Osteoblast (primary cell): ENCODE measurements at regions not wholly inside any gene's neighbourhood (a gene's known extent, or its start where the extent isn't known, plus 50 kb on each side); places are given as distances from the start of the nearest gene placed in this dataset.

Experiments used
- DNase-seq: peaks from one replicate; pipeline ENCODE4 v3.0.0; 2011; ENCODE audit warnings: low spot score, mixed read lengths; ENCODE audit not compliant: insufficient read length; ENCODE audit errors: missing footprints
- H2AFZ ChIP-seq: 2 replicates; pipeline ENCODE4 v1.6.0; 2011; ENCODE audit warnings: mild to moderate bottlenecking, low read length
- H3K27ac ChIP-seq: 2 replicates; pipeline ENCODE4 v1.5.1; 2011; ENCODE audit warnings: mild to moderate bottlenecking, low read depth, low read length, moderate library complexity
- H3K27me3 ChIP-seq: 2 replicates; pipeline ENCODE4 v1.6.0; 2012; ENCODE audit warnings: mild to moderate bottlenecking, control low read depth, inconsistent platforms, low read length, moderate library complexity; ENCODE audit not compliant: insufficient read depth
- H3K36me3 ChIP-seq: 2 replicates; pipeline ENCODE4 v1.5.1; 2011; ENCODE audit warnings: mild to moderate bottlenecking, low read length, control low read depth, moderate library complexity; ENCODE audit not compliant: insufficient read depth
- H3K4me1 ChIP-seq: 2 replicates; pipeline ENCODE4 v1.5.1; 2011; ENCODE audit warnings: mild to moderate bottlenecking, low read length, control low read depth, moderate library complexity; ENCODE audit not compliant: insufficient read depth
- H3K4me2 ChIP-seq: 2 replicates; pipeline ENCODE4 v1.6.0; 2011; ENCODE audit warnings: mild to moderate bottlenecking, low read length; ENCODE audit not compliant: insufficient read depth
- H3K4me3 ChIP-seq: fragments of 200-600 bp; sonication (generic); 3 replicates; pipeline ENCODE4 v1.5.1; 2012; ENCODE audit warnings: mild to moderate bottlenecking, low read length, inconsistent platforms; ENCODE audit not compliant: insufficient read depth
- H3K79me2 ChIP-seq: 2 replicates; pipeline ENCODE4 v1.6.0; 2012; ENCODE audit warnings: mild to moderate bottlenecking, low read length, control low read depth, inconsistent platforms; ENCODE audit not compliant: insufficient read depth
- H3K9me3 ChIP-seq: 2 replicates; pipeline ENCODE4 v1.5.1; 2011; ENCODE audit warnings: low read depth, low read length, control low read depth
- H4K20me1 ChIP-seq: 2 replicates; pipeline ENCODE4 v1.6.0; 2012; ENCODE audit warnings: mild to moderate bottlenecking, low read length, control low read depth; ENCODE audit not compliant: insufficient read depth
- TF ChIP-seq, protein P1 (sequence below): IDR thresholded peaks from 2 replicates; pipeline ENCODE4 v1.5.1; 2011; ENCODE audit warnings: mild to moderate bottlenecking, low read depth, low read length, moderate library complexity; ENCODE audit errors: extremely low read depth

DNA sequence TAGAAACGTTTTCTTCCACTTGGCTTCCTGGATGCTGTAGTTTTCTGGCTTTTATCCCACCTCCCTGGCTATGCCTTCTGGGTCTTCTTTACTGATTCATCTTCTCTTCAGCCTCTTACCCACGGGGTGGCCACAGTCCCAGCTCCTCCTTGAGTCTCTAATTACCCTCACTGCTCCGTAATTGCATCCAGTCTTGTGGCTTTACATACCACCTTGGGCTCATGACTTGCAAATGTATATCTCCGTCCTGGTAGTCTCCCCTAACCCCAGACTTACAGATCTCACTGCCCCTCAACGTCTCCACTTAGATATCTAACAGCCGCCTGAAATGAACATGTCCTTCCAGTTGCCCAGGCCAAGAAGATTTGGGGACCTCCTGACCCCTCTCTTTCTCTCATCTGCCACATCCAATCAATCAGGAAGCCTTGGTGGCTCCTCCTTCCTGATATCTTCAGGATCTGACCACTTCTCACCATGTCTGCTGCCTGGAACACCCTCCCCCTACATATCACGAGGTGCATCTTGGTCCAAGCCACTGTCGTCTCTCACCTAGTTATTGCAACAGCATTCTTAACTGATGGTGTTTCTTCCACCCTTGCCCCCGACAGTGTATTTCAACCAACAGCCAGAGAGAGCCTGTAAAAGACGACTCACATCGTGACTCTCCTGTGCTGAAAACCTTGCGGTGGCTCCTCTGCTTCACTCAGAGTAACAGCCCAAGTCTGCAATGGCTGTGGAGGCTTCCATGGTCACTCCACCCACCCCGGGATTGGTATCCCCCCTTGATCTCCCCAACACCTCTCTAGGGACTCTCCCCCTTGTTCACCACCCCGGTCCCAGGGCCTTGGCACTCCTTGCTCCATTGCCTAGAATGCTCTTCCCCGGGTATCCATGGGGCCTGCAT is 219.0 kb upstream of the POU3F1 start:
- TF ChIP-seq, protein P1, sequence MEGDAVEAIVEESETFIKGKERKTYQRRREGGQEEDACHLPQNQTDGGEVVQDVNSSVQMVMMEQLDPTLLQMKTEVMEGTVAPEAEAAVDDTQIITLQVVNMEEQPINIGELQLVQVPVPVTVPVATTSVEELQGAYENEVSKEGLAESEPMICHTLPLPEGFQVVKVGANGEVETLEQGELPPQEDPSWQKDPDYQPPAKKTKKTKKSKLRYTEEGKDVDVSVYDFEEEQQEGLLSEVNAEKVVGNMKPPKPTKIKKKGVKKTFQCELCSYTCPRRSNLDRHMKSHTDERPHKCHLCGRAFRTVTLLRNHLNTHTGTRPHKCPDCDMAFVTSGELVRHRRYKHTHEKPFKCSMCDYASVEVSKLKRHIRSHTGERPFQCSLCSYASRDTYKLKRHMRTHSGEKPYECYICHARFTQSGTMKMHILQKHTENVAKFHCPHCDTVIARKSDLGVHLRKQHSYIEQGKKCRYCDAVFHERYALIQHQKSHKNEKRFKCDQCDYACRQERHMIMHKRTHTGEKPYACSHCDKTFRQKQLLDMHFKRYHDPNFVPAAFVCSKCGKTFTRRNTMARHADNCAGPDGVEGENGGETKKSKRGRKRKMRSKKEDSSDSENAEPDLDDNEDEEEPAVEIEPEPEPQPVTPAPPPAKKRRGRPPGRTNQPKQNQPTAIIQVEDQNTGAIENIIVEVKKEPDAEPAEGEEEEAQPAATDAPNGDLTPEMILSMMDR: no peak
- Histone ChIP-seq H3K36me3 (no peaks in the 10 kb centered on the region), H3K9me3 (no peaks in the 10 kb centered on the region), H3K4me2 (no peak overlapping the region), H3K27ac (no peak overlapping the region), H3K4me3 (no peak overlapping the region), H3K79me2 (no peaks in the 10 kb centered on the region), H3K27me3 (peaks cover 11% of the 10 kb centered on the region), H4K20me1 (no peaks in the 10 kb centered on the region), H3K4me1 (no peaks in the 10 kb centered on the region), H2AFZ (no peak overlapping the region)
- no peak for DNase-seq

DNA sequence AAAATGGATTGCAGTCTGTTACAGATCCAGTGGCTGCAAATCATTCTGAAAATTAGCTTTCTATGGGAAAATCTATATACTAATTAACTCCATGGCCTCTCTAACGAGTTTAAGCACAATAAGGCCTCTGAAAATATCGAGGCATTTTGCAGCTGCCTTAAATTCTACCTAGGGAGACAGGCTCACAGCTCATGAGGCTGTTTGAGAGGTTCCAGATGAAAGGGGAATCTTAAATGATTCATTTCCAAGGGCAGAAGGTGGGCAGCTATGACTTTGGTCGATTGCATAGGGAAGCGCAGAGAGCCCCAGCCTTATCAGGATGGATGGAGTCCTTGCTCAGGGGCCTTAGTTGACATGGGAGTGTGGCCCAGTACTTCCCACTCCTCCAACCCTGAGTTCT is 216.8 kb upstream of the POU3F1 start:
- no peak overlapping the region for H3K4me2 ChIP-seq
- H3K27me3 ChIP-seq: peaks cover 7% of the 10 kb centered on the region
- no peak overlapping the region for H3K4me3 ChIP-seq
- H3K27ac ChIP-seq: no peak overlapping the region
- no peaks in the 10 kb centered on the region for H4K20me1 ChIP-seq
- H2AFZ ChIP-seq: no peak overlapping the region
- TF ChIP-seq, protein P1: no peak
- H3K79me2 ChIP-seq: no peaks in the 10 kb centered on the region
- no peak for DNase-seq
- no peaks in the 10 kb centered on the region for H3K36me3 ChIP-seq
- H3K9me3 ChIP-seq: no peaks in the 10 kb centered on the region
- H3K4me1 ChIP-seq: no peaks in the 10 kb centered on the region

DNA sequence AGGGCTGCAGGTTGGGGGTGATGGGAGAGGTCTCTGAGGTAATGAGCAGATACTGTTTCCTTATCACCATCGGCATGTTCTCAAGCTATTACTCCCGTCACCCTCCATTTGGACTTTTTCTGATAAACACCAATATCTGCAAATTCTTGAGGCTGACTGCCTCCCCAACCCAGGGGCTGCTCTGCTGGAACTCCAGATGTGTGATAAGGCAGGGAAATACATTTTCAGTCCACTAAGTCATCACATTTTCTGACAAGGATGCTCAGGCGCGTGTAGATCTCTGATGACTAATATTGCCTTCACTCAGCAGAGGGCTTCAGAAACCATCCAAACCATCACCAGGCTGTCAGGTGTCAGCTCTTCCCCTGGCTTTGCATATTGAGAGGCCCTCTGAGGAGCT is 215.0 kb upstream of the POU3F1 start:
- TF ChIP-seq, protein P1: no peak
- Histone ChIP-seq H3K4me3 (no peak overlapping the region), H3K27ac (no peak overlapping the region), H4K20me1 (no peaks in the 10 kb centered on the region), H3K36me3 (no peaks in the 10 kb centered on the region), H3K9me3 (no peaks in the 10 kb centered on the region), H2AFZ (no peak overlapping the region), H3K79me2 (no peaks in the 10 kb centered on the region), H3K4me2 (no peak overlapping the region), H3K27me3 (peaks cover 7% of the 10 kb centered on the region), H3K4me1 (no peaks in the 10 kb centered on the region)
- no peak for DNase-seq

DNA sequence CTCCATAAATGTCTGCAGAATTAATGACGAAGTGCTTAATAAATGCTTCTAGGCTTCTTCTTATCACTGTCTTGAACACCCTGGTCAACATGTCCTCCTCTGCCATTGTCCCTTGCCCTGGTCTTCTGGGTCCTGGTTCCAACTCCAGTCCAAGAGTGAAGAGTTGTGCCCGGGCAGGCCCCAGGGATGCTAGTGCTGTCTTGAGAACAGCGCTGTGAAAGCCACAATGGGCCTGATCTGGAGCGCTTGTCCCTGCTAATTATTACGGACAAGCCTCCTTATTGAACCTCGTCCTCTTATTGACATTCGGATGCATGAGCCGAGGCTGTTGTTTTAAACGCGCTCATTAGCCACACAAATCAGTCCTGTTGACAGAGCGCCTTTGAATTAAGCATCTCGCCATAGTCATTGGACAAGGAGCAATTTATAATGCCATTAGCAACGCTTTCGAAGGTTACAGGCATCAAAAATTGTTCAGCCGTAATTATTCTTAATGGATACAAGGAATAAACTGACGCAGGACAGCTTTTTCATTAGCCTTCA is 211.6 kb upstream of the POU3F1 start:
- Histone ChIP-seq H4K20me1 (no peaks in the 10 kb centered on the region), H3K4me1 (no peaks in the 10 kb centered on the region), H3K27me3 (peaks cover 4% of the 10 kb centered on the region), H3K79me2 (no peaks in the 10 kb centered on the region), H3K9me3 (no peaks in the 10 kb centered on the region), H3K4me3 (no peak overlapping the region), H3K27ac (no peak overlapping the region), H3K4me2 (no peak overlapping the region), H2AFZ (no peak overlapping the region), H3K36me3 (no peaks in the 10 kb centered on the region)
- no peak for DNase-seq
- TF ChIP-seq, protein P1: no peak
